GM23338 (cell line): ENCODE measurements at regions not wholly inside any gene's neighbourhood (a gene's known extent, or its start where the extent isn't known, plus 50 kb on each side); places are given as distances from the start of the nearest gene placed in this dataset.

ENCODE experiments used
- ATAC-seq: fragments of 200-7000 bp; cut with Tn5 transposase; 3 replicates; pipeline ENCODE4 v1.9.1; 2020
- DNase-seq: peaks from one replicate; pipeline ENCODE4 v3.0.0-alpha.2; 2015; ENCODE audit warnings: low spot score
- H2AFZ ChIP-seq: fragments of 200-600 bp; sonication (generic); 2 replicates; pipeline ENCODE4 v1.8.0; 2016; ENCODE audit warnings: antibody characterized with exemption, mild to moderate bottlenecking, moderate library complexity
- H3F3A ChIP-seq: fragments of 200-600 bp; sonication (generic); replicated peaks from 2 replicates; pipeline ENCODE4 v1.8.0; 2017; ENCODE audit warnings: antibody characterized with exemption, mixed run types, low read depth
- H3K27ac ChIP-seq: fragments of 200-600 bp; sonication (generic); 2 replicates; pipeline ENCODE4 v1.6.1; 2016; ENCODE audit warnings: low read depth
- H3K27me3 ChIP-seq: fragments of 200-600 bp; sonication (generic); 2 replicates; pipeline ENCODE4 v1.8.0; 2016; ENCODE audit warnings: mild to moderate bottlenecking, mixed run types, moderate library complexity; ENCODE audit not compliant: insufficient read depth
- H3K36me3 ChIP-seq: fragments of 200-600 bp; sonication (generic); 2 replicates; pipeline ENCODE4 v1.8.0; 2016; ENCODE audit warnings: mild to moderate bottlenecking; ENCODE audit not compliant: insufficient read depth
- H3K4me1 ChIP-seq: fragments of 200-600 bp; sonication (generic); 2 replicates; pipeline ENCODE4 v1.8.0; 2016; ENCODE audit warnings: mild to moderate bottlenecking, moderate library complexity; ENCODE audit not compliant: insufficient read depth
- H3K4me2 ChIP-seq: fragments of 200-600 bp; sonication (generic); 2 replicates; pipeline ENCODE4 v1.7.1; 2017; ENCODE audit warnings: mixed run types
- H3K4me3 ChIP-seq: fragments of 200-600 bp; sonication (generic); 2 replicates; pipeline ENCODE4 v1.6.1; 2016; ENCODE audit warnings: mixed run types
- H3K79me2 ChIP-seq: fragments of 200-600 bp; sonication (generic); replicated peaks from 2 replicates; pipeline ENCODE4 v1.8.0; 2017; ENCODE audit warnings: mild to moderate bottlenecking; ENCODE audit not compliant: insufficient read depth
- H3K9me2 ChIP-seq: fragments of 200-600 bp; sonication (generic); 2 replicates; pipeline ENCODE4 v1.8.0; 2017; ENCODE audit not compliant: insufficient read depth
- H4K20me1 ChIP-seq: fragments of 200-600 bp; sonication (generic); replicated peaks from 2 replicates; pipeline ENCODE4 v1.8.0; 2017; ENCODE audit warnings: mild to moderate bottlenecking; ENCODE audit not compliant: insufficient read depth
- H3K27ac Mint-ChIP-seq: 2 replicates; pipeline ENCODE4 v1.8.0; 2020; ENCODE audit warnings: inconsistent platforms, mild to moderate bottlenecking, moderate library complexity, mixed read lengths
- H3K27me3 Mint-ChIP-seq: 3 replicates; pipeline ENCODE4 v1.8.0; 2022; ENCODE audit warnings: low read depth, mild to moderate bottlenecking, moderate library complexity, mixed read lengths, inconsistent platforms; ENCODE audit not compliant: insufficient read depth, poor library complexity
- H3K36me3 Mint-ChIP-seq: 3 replicates; pipeline ENCODE4 v1.8.0; 2021; ENCODE audit warnings: low read depth, mild to moderate bottlenecking, inconsistent platforms, moderate library complexity, mixed read lengths
- H3K4me1 Mint-ChIP-seq: 3 replicates; pipeline ENCODE4 v1.8.0; 2020; ENCODE audit warnings: mild to moderate bottlenecking, inconsistent platforms, mixed read lengths
- H3K4me3 Mint-ChIP-seq: 3 replicates; pipeline ENCODE4 v1.8.0; 2021; ENCODE audit warnings: moderate library complexity, mild to moderate bottlenecking, inconsistent platforms, mixed read lengths
- H3K9me3 Mint-ChIP-seq: 3 replicates; pipeline ENCODE4 v1.8.0; 2020; ENCODE audit warnings: moderate library complexity, mild to moderate bottlenecking, inconsistent platforms, mixed read lengths
- CREB1 ChIP-seq: fragments of 250-450 bp; sonication (Bioruptor Pico); IDR thresholded peaks from 2 replicates; pipeline ENCODE4 v1.5.0; 2020; ENCODE audit warnings: low read depth, mild to moderate bottlenecking, moderate library complexity
- EZH2 ChIP-seq: fragments of 200-600 bp; sonication (generic); IDR thresholded peaks from one replicate; pipeline ENCODE4 v1.8.0; 2017; ENCODE audit warnings: antibody characterized with exemption, mild to moderate bottlenecking, low read depth; ENCODE audit not compliant: unreplicated experiment
- EZH2phosphoT487 ChIP-seq: fragments of 200-600 bp; sonication (generic); IDR thresholded peaks from one replicate; pipeline ENCODE4 v1.8.1; 2018; ENCODE audit warnings: antibody characterized with exemption; ENCODE audit not compliant: unreplicated experiment
- JUNB ChIP-seq: IDR thresholded peaks from one replicate; pipeline ENCODE4 v1.6.1; 2016; ENCODE audit warnings: antibody characterized with exemption; ENCODE audit not compliant: unreplicated experiment
- NANOG ChIP-seq: IDR thresholded peaks from 2 replicates; pipeline ENCODE4 v1.6.1; 2016; ENCODE audit warnings: antibody characterized with exemption, borderline replicate concordance
- POLR2AphosphoS5 ChIP-seq: IDR thresholded peaks from 2 replicates; pipeline ENCODE4 v1.6.1; 2016; ENCODE audit warnings: antibody characterized with exemption, low read depth
- STAT1 ChIP-seq: IDR thresholded peaks from one replicate; pipeline ENCODE4 v1.6.1; 2016; ENCODE audit warnings: antibody characterized with exemption; ENCODE audit not compliant: unreplicated experiment
- ZNF114 ChIP-seq: fragments of 250-450 bp; sonication (Bioruptor Pico); IDR thresholded peaks from 2 replicates; pipeline ENCODE4 v1.5.0; 2020; ENCODE audit warnings: mild to moderate bottlenecking, moderate library complexity
- ZNF331 ChIP-seq: fragments of 250-450 bp; sonication (Bioruptor Pico); IDR thresholded peaks from 2 replicates; pipeline ENCODE4 v1.5.0; 2020; ENCODE audit warnings: low read depth, mild to moderate bottlenecking, moderate library complexity
- TF ChIP-seq, protein P1 (sequence below): IDR thresholded peaks from 2 replicates; pipeline ENCODE4 v1.6.1; 2016; ENCODE audit warnings: antibody characterized with exemption
- TF ChIP-seq, protein P2 (sequence below): fragments of 250-450 bp; sonication (Bioruptor Pico); IDR thresholded peaks from 2 replicates; pipeline ENCODE4 v1.5.0; 2020; ENCODE audit warnings: mild to moderate bottlenecking, moderate library complexity
- TF ChIP-seq, protein P3 (sequence below), 2 experiments: fragments of 200-600 bp in 1 of 2; sonication (generic) in 1 of 2; conservative IDR thresholded peaks; 2 replicates each; pipeline versions ENCODE4 v1.5.1 to v1.6.1; 2016 to 2017; ENCODE audit warnings: antibody characterized with exemption in 2 of 2, low read depth in 2 of 2, mild to moderate bottlenecking in 2 of 2, moderate library complexity in 1 of 2
- TF ChIP-seq, protein P4 (sequence below): IDR thresholded peaks from one replicate; pipeline ENCODE4 v1.6.1; 2018; ENCODE audit warnings: antibody characterized with exemption; ENCODE audit not compliant: unreplicated experiment

DNA sequence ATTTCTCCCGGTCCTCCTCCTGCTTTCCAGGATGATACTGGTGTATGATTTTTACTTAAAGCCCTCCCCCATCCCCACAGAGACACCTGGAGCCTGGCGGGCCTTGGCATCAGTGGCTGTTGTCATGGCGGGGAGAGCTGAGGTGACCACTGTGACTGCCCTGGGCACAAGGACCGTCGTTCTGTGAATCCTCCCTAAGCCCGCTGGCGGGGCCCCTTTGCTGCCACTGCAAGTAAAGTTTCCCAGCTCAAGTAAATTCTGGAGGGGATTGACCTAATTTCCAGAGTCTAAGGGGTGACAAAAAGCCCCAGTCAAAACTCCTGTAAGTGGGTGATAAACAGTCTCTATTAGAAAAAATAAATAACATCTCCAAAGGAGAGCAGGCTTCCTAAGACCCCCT lies 393.2 kb upstream of the PODXL start:
- Histone ChIP-seq H4K20me1 (no peaks in the 10 kb centered on the region), H3K4me3 (no peak overlapping the region), H3K27me3 (peaks cover 11% of the 10 kb centered on the region), H2AFZ (no peak overlapping the region), H3F3A (no peaks in the 10 kb centered on the region), H3K9me2 (no peaks in the 10 kb centered on the region), H3K27ac (no peak overlapping the region), H3K4me2 (no peak overlapping the region), H3K36me3 (no peaks in the 10 kb centered on the region), H3K4me1 (no peaks in the 10 kb centered on the region), H3K79me2 (no peaks in the 10 kb centered on the region)
- ATAC-seq (no peak), DNase-seq (no peak)
- H3K27ac Mint-ChIP-seq: no peak overlapping the region
- H3K36me3 Mint-ChIP-seq: no peaks in the 10 kb centered on the region
- peaks cover 21% of the 10 kb centered on the region for H3K27me3 Mint-ChIP-seq
- no peaks in the 10 kb centered on the region for H3K9me3 Mint-ChIP-seq
- no peaks in the 10 kb centered on the region for H3K4me1 Mint-ChIP-seq
- no peak overlapping the region for H3K4me3 Mint-ChIP-seq
- TF ChIP-seq CREB1 (CRISPR knock-in tag) (no peak), JUNB (no peak), EZH2phosphoT487 (no peak), ZNF331 (CRISPR knock-in tag) (no peak), ZNF114 (CRISPR knock-in tag) (no peak), STAT1 (no peak), POLR2AphosphoS5 (no peak), NANOG (no peak), EZH2 (no peak)
- TF ChIP-seq, protein P1, sequence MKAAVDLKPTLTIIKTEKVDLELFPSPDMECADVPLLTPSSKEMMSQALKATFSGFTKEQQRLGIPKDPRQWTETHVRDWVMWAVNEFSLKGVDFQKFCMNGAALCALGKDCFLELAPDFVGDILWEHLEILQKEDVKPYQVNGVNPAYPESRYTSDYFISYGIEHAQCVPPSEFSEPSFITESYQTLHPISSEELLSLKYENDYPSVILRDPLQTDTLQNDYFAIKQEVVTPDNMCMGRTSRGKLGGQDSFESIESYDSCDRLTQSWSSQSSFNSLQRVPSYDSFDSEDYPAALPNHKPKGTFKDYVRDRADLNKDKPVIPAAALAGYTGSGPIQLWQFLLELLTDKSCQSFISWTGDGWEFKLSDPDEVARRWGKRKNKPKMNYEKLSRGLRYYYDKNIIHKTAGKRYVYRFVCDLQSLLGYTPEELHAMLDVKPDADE: no peak
- TF ChIP-seq, protein P2, sequence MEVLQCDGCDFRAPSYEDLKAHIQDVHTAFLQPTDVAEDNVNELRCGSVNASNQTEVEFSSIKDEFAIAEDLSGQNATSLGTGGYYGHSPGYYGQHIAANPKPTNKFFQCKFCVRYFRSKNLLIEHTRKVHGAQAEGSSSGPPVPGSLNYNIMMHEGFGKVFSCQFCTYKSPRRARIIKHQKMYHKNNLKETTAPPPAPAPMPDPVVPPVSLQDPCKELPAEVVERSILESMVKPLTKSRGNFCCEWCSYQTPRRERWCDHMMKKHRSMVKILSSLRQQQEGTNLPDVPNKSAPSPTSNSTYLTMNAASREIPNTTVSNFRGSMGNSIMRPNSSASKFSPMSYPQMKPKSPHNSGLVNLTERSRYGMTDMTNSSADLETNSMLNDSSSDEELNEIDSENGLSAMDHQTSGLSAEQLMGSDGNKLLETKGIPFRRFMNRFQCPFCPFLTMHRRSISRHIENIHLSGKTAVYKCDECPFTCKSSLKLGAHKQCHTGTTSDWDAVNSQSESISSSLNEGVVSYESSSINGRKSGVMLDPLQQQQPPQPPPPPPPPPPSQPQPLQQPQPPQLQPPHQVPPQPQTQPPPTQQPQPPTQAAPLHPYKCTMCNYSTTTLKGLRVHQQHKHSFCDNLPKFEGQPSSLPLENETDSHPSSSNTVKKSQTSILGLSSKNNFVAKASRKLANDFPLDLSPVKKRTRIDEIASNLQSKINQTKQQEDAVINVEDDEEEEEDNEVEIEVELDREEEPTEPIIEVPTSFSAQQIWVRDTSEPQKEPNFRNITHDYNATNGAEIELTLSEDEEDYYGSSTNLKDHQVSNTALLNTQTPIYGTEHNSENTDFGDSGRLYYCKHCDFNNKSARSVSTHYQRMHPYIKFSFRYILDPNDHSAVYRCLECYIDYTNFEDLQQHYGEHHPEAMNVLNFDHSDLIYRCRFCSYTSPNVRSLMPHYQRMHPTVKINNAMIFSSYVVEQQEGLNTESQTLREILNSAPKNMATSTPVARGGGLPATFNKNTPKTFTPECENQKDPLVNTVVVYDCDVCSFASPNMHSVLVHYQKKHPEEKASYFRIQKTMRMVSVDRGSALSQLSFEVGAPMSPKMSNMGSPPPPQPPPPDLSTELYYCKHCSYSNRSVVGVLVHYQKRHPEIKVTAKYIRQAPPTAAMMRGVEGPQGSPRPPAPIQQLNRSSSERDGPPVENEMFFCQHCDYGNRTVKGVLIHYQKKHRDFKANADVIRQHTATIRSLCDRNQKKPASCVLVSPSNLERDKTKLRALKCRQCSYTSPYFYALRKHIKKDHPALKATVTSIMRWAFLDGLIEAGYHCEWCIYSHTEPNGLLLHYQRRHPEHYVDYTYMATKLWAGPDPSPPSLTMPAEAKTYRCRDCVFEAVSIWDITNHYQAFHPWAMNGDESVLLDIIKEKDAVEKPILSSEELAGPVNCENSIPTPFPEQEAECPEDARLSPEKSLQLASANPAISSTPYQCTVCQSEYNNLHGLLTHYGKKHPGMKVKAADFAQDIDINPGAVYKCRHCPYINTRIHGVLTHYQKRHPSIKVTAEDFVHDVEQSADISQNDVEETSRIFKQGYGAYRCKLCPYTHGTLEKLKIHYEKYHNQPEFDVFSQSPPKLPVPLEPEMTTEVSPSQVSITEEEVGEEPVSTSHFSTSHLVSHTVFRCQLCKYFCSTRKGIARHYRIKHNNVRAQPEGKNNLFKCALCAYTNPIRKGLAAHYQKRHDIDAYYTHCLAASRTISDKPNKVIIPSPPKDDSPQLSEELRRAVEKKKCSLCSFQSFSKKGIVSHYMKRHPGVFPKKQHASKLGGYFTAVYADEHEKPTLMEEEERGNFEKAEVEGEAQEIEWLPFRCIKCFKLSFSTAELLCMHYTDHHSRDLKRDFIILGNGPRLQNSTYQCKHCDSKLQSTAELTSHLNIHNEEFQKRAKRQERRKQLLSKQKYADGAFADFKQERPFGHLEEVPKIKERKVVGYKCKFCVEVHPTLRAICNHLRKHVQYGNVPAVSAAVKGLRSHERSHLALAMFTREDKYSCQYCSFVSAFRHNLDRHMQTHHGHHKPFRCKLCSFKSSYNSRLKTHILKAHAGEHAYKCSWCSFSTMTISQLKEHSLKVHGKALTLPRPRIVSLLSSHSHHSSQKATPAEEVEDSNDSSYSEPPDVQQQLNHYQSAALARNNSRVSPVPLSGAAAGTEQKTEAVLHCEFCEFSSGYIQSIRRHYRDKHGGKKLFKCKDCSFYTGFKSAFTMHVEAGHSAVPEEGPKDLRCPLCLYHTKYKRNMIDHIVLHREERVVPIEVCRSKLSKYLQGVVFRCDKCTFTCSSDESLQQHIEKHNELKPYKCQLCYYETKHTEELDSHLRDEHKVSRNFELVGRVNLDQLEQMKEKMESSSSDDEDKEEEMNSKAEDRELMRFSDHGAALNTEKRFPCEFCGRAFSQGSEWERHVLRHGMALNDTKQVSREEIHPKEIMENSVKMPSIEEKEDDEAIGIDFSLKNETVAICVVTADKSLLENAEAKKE (CRISPR knock-in tag): no peak
- TF ChIP-seq, protein P3, sequence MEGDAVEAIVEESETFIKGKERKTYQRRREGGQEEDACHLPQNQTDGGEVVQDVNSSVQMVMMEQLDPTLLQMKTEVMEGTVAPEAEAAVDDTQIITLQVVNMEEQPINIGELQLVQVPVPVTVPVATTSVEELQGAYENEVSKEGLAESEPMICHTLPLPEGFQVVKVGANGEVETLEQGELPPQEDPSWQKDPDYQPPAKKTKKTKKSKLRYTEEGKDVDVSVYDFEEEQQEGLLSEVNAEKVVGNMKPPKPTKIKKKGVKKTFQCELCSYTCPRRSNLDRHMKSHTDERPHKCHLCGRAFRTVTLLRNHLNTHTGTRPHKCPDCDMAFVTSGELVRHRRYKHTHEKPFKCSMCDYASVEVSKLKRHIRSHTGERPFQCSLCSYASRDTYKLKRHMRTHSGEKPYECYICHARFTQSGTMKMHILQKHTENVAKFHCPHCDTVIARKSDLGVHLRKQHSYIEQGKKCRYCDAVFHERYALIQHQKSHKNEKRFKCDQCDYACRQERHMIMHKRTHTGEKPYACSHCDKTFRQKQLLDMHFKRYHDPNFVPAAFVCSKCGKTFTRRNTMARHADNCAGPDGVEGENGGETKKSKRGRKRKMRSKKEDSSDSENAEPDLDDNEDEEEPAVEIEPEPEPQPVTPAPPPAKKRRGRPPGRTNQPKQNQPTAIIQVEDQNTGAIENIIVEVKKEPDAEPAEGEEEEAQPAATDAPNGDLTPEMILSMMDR (conservative IDR thresholded peaks at IDR 0.05; ENCODE audit: low read depth in 2 of 2): no peak
- TF ChIP-seq, protein P4, sequence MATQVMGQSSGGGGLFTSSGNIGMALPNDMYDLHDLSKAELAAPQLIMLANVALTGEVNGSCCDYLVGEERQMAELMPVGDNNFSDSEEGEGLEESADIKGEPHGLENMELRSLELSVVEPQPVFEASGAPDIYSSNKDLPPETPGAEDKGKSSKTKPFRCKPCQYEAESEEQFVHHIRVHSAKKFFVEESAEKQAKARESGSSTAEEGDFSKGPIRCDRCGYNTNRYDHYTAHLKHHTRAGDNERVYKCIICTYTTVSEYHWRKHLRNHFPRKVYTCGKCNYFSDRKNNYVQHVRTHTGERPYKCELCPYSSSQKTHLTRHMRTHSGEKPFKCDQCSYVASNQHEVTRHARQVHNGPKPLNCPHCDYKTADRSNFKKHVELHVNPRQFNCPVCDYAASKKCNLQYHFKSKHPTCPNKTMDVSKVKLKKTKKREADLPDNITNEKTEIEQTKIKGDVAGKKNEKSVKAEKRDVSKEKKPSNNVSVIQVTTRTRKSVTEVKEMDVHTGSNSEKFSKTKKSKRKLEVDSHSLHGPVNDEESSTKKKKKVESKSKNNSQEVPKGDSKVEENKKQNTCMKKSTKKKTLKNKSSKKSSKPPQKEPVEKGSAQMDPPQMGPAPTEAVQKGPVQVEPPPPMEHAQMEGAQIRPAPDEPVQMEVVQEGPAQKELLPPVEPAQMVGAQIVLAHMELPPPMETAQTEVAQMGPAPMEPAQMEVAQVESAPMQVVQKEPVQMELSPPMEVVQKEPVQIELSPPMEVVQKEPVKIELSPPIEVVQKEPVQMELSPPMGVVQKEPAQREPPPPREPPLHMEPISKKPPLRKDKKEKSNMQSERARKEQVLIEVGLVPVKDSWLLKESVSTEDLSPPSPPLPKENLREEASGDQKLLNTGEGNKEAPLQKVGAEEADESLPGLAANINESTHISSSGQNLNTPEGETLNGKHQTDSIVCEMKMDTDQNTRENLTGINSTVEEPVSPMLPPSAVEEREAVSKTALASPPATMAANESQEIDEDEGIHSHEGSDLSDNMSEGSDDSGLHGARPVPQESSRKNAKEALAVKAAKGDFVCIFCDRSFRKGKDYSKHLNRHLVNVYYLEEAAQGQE: no peak
